GM23338 (cell line): ENCODE measurements at regions not wholly inside any gene's neighbourhood (a gene's known extent, or its start where the extent isn't known, plus 50 kb on each side); places are given as distances from the start of the nearest gene placed in this dataset.

Experiments used
- ATAC-seq: fragments of 200-7000 bp; cut with Tn5 transposase; 3 replicates; pipeline ENCODE4 v1.9.1; 2020
- DNase-seq: peaks from one replicate; pipeline ENCODE4 v3.0.0-alpha.2; 2015; ENCODE audit warnings: low spot score
- H2AFZ ChIP-seq: fragments of 200-600 bp; sonication (generic); 2 replicates; pipeline ENCODE4 v1.8.0; 2016; ENCODE audit warnings: antibody characterized with exemption, mild to moderate bottlenecking, moderate library complexity
- H3F3A ChIP-seq: fragments of 200-600 bp; sonication (generic); replicated peaks from 2 replicates; pipeline ENCODE4 v1.8.0; 2017; ENCODE audit warnings: antibody characterized with exemption, mixed run types, low read depth
- H3K27ac ChIP-seq: fragments of 200-600 bp; sonication (generic); 2 replicates; pipeline ENCODE4 v1.6.1; 2016; ENCODE audit warnings: low read depth
- H3K27me3 ChIP-seq: fragments of 200-600 bp; sonication (generic); 2 replicates; pipeline ENCODE4 v1.8.0; 2016; ENCODE audit warnings: mild to moderate bottlenecking, mixed run types, moderate library complexity; ENCODE audit not compliant: insufficient read depth
- H3K36me3 ChIP-seq: fragments of 200-600 bp; sonication (generic); 2 replicates; pipeline ENCODE4 v1.8.0; 2016; ENCODE audit warnings: mild to moderate bottlenecking; ENCODE audit not compliant: insufficient read depth
- H3K4me1 ChIP-seq: fragments of 200-600 bp; sonication (generic); 2 replicates; pipeline ENCODE4 v1.8.0; 2016; ENCODE audit warnings: mild to moderate bottlenecking, moderate library complexity; ENCODE audit not compliant: insufficient read depth
- H3K4me2 ChIP-seq: fragments of 200-600 bp; sonication (generic); 2 replicates; pipeline ENCODE4 v1.7.1; 2017; ENCODE audit warnings: mixed run types
- H3K4me3 ChIP-seq: fragments of 200-600 bp; sonication (generic); 2 replicates; pipeline ENCODE4 v1.6.1; 2016; ENCODE audit warnings: mixed run types
- H3K79me2 ChIP-seq: fragments of 200-600 bp; sonication (generic); replicated peaks from 2 replicates; pipeline ENCODE4 v1.8.0; 2017; ENCODE audit warnings: mild to moderate bottlenecking; ENCODE audit not compliant: insufficient read depth
- H3K9me2 ChIP-seq: fragments of 200-600 bp; sonication (generic); 2 replicates; pipeline ENCODE4 v1.8.0; 2017; ENCODE audit not compliant: insufficient read depth
- H4K20me1 ChIP-seq: fragments of 200-600 bp; sonication (generic); replicated peaks from 2 replicates; pipeline ENCODE4 v1.8.0; 2017; ENCODE audit warnings: mild to moderate bottlenecking; ENCODE audit not compliant: insufficient read depth
- H3K27ac Mint-ChIP-seq: 2 replicates; pipeline ENCODE4 v1.8.0; 2020; ENCODE audit warnings: inconsistent platforms, mild to moderate bottlenecking, moderate library complexity, mixed read lengths
- H3K27me3 Mint-ChIP-seq: 3 replicates; pipeline ENCODE4 v1.8.0; 2022; ENCODE audit warnings: low read depth, mild to moderate bottlenecking, moderate library complexity, mixed read lengths, inconsistent platforms; ENCODE audit not compliant: insufficient read depth, poor library complexity
- H3K36me3 Mint-ChIP-seq: 3 replicates; pipeline ENCODE4 v1.8.0; 2021; ENCODE audit warnings: low read depth, mild to moderate bottlenecking, inconsistent platforms, moderate library complexity, mixed read lengths
- H3K4me1 Mint-ChIP-seq: 3 replicates; pipeline ENCODE4 v1.8.0; 2020; ENCODE audit warnings: mild to moderate bottlenecking, inconsistent platforms, mixed read lengths
- H3K4me3 Mint-ChIP-seq: 3 replicates; pipeline ENCODE4 v1.8.0; 2021; ENCODE audit warnings: moderate library complexity, mild to moderate bottlenecking, inconsistent platforms, mixed read lengths
- H3K9me3 Mint-ChIP-seq: 3 replicates; pipeline ENCODE4 v1.8.0; 2020; ENCODE audit warnings: moderate library complexity, mild to moderate bottlenecking, inconsistent platforms, mixed read lengths
- CREB1 ChIP-seq: fragments of 250-450 bp; sonication (Bioruptor Pico); IDR thresholded peaks from 2 replicates; pipeline ENCODE4 v1.5.0; 2020; ENCODE audit warnings: low read depth, mild to moderate bottlenecking, moderate library complexity
- EZH2 ChIP-seq: fragments of 200-600 bp; sonication (generic); IDR thresholded peaks from one replicate; pipeline ENCODE4 v1.8.0; 2017; ENCODE audit warnings: antibody characterized with exemption, mild to moderate bottlenecking, low read depth; ENCODE audit not compliant: unreplicated experiment
- EZH2phosphoT487 ChIP-seq: fragments of 200-600 bp; sonication (generic); IDR thresholded peaks from one replicate; pipeline ENCODE4 v1.8.1; 2018; ENCODE audit warnings: antibody characterized with exemption; ENCODE audit not compliant: unreplicated experiment
- JUNB ChIP-seq: IDR thresholded peaks from one replicate; pipeline ENCODE4 v1.6.1; 2016; ENCODE audit warnings: antibody characterized with exemption; ENCODE audit not compliant: unreplicated experiment
- NANOG ChIP-seq: IDR thresholded peaks from 2 replicates; pipeline ENCODE4 v1.6.1; 2016; ENCODE audit warnings: antibody characterized with exemption, borderline replicate concordance
- POLR2AphosphoS5 ChIP-seq: IDR thresholded peaks from 2 replicates; pipeline ENCODE4 v1.6.1; 2016; ENCODE audit warnings: antibody characterized with exemption, low read depth
- REST ChIP-seq: IDR thresholded peaks from one replicate; pipeline ENCODE4 v1.6.1; 2018; ENCODE audit warnings: antibody characterized with exemption; ENCODE audit not compliant: unreplicated experiment
- STAT1 ChIP-seq: IDR thresholded peaks from one replicate; pipeline ENCODE4 v1.6.1; 2016; ENCODE audit warnings: antibody characterized with exemption; ENCODE audit not compliant: unreplicated experiment
- ZNF114 ChIP-seq: fragments of 250-450 bp; sonication (Bioruptor Pico); IDR thresholded peaks from 2 replicates; pipeline ENCODE4 v1.5.0; 2020; ENCODE audit warnings: mild to moderate bottlenecking, moderate library complexity
- ZNF331 ChIP-seq: fragments of 250-450 bp; sonication (Bioruptor Pico); IDR thresholded peaks from 2 replicates; pipeline ENCODE4 v1.5.0; 2020; ENCODE audit warnings: low read depth, mild to moderate bottlenecking, moderate library complexity
- TF ChIP-seq, protein P1 (sequence below): IDR thresholded peaks from 2 replicates; pipeline ENCODE4 v1.6.1; 2016; ENCODE audit warnings: antibody characterized with exemption
- TF ChIP-seq, protein P2 (sequence below), 2 experiments: fragments of 200-600 bp in 1 of 2; sonication (generic) in 1 of 2; conservative IDR thresholded peaks; 2 replicates each; pipeline versions ENCODE4 v1.5.1 to v1.6.1; 2016 to 2017; ENCODE audit warnings: antibody characterized with exemption in 2 of 2, low read depth in 2 of 2, mild to moderate bottlenecking in 2 of 2, moderate library complexity in 1 of 2
- TF ChIP-seq, protein P3 (sequence below): fragments of 250-450 bp; sonication (Bioruptor Pico); IDR thresholded peaks from 2 replicates; pipeline ENCODE4 v1.5.0; 2020; ENCODE audit warnings: mild to moderate bottlenecking, moderate library complexity

DNA sequence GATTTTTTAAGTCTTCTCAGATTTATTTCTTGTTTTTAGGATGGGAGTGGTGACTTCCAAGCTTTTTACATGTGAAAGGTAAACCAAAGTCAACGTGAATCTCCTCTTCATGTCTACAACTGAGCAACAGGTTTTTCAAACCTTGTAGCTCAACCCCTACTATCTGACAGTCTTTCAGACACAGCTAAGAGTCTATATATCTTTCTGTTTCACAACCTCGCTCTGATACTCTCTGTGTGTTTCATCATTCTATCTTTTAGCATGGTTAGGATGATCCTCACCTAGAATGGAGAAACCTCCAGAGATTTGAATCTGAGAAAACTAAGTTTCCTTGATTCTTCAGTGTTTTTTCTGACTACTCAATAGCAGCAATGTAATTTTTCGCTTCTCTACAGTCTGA, 96.1 kb downstream of the EPDR1 start:
- no peak overlapping the region for H3K27ac ChIP-seq
- Mint-ChIP-seq H3K27me3 (no peaks in the 10 kb centered on the region), H3K4me3 (no peak overlapping the region), H3K27ac (no peak overlapping the region), H3K36me3 (no peaks in the 10 kb centered on the region), H3K9me3 (no peaks in the 10 kb centered on the region), H3K4me1 (peaks cover 8% of the 10 kb centered on the region; the same call in 2 of the 3 replicates)
- no peak for ATAC-seq
- H3K4me1 ChIP-seq, result peaks cover 5% of the 10 kb centered on the region; the same call in 1 of the 2 replicates
- H2AFZ ChIP-seq, result no peak overlapping the region
- H3K27me3 ChIP-seq, result no peaks in the 10 kb centered on the region
- H3F3A ChIP-seq, result no peaks in the 10 kb centered on the region
- no peak for DNase-seq
- no peaks in the 10 kb centered on the region for H3K9me2 ChIP-seq
- H3K4me3 ChIP-seq, result no peak overlapping the region
- TF ChIP-seq, protein P1, sequence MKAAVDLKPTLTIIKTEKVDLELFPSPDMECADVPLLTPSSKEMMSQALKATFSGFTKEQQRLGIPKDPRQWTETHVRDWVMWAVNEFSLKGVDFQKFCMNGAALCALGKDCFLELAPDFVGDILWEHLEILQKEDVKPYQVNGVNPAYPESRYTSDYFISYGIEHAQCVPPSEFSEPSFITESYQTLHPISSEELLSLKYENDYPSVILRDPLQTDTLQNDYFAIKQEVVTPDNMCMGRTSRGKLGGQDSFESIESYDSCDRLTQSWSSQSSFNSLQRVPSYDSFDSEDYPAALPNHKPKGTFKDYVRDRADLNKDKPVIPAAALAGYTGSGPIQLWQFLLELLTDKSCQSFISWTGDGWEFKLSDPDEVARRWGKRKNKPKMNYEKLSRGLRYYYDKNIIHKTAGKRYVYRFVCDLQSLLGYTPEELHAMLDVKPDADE, result no peak
- TF ChIP-seq CREB1 (no peak), STAT1 (no peak), JUNB (no peak), EZH2phosphoT487 (no peak), ZNF331 (CRISPR knock-in tag) (no peak), REST (no peak), POLR2AphosphoS5 (no peak), ZNF114 (no peak), EZH2 (no peak), NANOG (no peak)
- TF ChIP-seq, protein P2, sequence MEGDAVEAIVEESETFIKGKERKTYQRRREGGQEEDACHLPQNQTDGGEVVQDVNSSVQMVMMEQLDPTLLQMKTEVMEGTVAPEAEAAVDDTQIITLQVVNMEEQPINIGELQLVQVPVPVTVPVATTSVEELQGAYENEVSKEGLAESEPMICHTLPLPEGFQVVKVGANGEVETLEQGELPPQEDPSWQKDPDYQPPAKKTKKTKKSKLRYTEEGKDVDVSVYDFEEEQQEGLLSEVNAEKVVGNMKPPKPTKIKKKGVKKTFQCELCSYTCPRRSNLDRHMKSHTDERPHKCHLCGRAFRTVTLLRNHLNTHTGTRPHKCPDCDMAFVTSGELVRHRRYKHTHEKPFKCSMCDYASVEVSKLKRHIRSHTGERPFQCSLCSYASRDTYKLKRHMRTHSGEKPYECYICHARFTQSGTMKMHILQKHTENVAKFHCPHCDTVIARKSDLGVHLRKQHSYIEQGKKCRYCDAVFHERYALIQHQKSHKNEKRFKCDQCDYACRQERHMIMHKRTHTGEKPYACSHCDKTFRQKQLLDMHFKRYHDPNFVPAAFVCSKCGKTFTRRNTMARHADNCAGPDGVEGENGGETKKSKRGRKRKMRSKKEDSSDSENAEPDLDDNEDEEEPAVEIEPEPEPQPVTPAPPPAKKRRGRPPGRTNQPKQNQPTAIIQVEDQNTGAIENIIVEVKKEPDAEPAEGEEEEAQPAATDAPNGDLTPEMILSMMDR (conservative IDR thresholded peaks at IDR 0.05; ENCODE audit: low read depth in 2 of 2), result no peak
- TF ChIP-seq, protein P3, sequence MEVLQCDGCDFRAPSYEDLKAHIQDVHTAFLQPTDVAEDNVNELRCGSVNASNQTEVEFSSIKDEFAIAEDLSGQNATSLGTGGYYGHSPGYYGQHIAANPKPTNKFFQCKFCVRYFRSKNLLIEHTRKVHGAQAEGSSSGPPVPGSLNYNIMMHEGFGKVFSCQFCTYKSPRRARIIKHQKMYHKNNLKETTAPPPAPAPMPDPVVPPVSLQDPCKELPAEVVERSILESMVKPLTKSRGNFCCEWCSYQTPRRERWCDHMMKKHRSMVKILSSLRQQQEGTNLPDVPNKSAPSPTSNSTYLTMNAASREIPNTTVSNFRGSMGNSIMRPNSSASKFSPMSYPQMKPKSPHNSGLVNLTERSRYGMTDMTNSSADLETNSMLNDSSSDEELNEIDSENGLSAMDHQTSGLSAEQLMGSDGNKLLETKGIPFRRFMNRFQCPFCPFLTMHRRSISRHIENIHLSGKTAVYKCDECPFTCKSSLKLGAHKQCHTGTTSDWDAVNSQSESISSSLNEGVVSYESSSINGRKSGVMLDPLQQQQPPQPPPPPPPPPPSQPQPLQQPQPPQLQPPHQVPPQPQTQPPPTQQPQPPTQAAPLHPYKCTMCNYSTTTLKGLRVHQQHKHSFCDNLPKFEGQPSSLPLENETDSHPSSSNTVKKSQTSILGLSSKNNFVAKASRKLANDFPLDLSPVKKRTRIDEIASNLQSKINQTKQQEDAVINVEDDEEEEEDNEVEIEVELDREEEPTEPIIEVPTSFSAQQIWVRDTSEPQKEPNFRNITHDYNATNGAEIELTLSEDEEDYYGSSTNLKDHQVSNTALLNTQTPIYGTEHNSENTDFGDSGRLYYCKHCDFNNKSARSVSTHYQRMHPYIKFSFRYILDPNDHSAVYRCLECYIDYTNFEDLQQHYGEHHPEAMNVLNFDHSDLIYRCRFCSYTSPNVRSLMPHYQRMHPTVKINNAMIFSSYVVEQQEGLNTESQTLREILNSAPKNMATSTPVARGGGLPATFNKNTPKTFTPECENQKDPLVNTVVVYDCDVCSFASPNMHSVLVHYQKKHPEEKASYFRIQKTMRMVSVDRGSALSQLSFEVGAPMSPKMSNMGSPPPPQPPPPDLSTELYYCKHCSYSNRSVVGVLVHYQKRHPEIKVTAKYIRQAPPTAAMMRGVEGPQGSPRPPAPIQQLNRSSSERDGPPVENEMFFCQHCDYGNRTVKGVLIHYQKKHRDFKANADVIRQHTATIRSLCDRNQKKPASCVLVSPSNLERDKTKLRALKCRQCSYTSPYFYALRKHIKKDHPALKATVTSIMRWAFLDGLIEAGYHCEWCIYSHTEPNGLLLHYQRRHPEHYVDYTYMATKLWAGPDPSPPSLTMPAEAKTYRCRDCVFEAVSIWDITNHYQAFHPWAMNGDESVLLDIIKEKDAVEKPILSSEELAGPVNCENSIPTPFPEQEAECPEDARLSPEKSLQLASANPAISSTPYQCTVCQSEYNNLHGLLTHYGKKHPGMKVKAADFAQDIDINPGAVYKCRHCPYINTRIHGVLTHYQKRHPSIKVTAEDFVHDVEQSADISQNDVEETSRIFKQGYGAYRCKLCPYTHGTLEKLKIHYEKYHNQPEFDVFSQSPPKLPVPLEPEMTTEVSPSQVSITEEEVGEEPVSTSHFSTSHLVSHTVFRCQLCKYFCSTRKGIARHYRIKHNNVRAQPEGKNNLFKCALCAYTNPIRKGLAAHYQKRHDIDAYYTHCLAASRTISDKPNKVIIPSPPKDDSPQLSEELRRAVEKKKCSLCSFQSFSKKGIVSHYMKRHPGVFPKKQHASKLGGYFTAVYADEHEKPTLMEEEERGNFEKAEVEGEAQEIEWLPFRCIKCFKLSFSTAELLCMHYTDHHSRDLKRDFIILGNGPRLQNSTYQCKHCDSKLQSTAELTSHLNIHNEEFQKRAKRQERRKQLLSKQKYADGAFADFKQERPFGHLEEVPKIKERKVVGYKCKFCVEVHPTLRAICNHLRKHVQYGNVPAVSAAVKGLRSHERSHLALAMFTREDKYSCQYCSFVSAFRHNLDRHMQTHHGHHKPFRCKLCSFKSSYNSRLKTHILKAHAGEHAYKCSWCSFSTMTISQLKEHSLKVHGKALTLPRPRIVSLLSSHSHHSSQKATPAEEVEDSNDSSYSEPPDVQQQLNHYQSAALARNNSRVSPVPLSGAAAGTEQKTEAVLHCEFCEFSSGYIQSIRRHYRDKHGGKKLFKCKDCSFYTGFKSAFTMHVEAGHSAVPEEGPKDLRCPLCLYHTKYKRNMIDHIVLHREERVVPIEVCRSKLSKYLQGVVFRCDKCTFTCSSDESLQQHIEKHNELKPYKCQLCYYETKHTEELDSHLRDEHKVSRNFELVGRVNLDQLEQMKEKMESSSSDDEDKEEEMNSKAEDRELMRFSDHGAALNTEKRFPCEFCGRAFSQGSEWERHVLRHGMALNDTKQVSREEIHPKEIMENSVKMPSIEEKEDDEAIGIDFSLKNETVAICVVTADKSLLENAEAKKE, result no peak
- no peaks in the 10 kb centered on the region for H3K79me2 ChIP-seq
- H3K4me2 ChIP-seq, result no peak overlapping the region
- H4K20me1 ChIP-seq, result no peaks in the 10 kb centered on the region
- H3K36me3 ChIP-seq, result no peaks in the 10 kb centered on the region
